ENCODE measurements at regions not wholly inside any gene's neighbourhood (a gene's known extent, or its start where the extent isn't known, plus 50 kb on each side); places are given as distances from the start of the nearest gene placed in this dataset.

DNA sequence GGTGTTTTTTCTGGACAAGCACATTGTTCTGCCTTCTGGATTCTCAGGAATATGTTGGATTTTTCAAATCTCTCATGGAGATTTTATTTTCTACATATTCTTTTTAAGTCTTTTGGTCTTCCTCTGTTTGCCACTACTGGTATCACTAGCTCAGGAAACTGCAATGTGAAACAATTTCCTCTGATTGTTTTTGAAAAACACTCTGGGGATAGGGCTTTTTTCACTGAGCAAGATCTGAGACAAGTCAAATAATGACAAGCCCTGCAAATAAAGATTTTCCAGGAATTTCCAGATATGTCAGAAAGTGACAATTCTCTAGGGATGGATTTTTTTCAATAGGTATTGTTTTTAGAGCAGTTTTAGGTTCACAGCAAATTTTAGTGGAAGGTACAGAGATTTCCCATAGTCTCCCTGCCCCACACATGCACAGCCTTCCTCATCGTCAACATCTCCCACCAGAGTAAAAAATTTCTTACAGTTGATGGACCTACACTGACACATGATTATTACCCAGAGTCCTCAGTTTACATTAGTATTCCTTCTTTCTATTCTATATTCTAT lies 86.9 kb upstream of the TMEM161B start:
- TF ChIP-seq, protein P1, sequence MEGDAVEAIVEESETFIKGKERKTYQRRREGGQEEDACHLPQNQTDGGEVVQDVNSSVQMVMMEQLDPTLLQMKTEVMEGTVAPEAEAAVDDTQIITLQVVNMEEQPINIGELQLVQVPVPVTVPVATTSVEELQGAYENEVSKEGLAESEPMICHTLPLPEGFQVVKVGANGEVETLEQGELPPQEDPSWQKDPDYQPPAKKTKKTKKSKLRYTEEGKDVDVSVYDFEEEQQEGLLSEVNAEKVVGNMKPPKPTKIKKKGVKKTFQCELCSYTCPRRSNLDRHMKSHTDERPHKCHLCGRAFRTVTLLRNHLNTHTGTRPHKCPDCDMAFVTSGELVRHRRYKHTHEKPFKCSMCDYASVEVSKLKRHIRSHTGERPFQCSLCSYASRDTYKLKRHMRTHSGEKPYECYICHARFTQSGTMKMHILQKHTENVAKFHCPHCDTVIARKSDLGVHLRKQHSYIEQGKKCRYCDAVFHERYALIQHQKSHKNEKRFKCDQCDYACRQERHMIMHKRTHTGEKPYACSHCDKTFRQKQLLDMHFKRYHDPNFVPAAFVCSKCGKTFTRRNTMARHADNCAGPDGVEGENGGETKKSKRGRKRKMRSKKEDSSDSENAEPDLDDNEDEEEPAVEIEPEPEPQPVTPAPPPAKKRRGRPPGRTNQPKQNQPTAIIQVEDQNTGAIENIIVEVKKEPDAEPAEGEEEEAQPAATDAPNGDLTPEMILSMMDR (IDR thresholded peaks at IDR 0.05), result no peak
- no peak for TF ChIP-seq POLR2A (IDR thresholded peaks at IDR 0.05; ENCODE audit: low read depth)
